Femur (tissue), 1 donor: ENCODE measurements at regions not wholly inside any gene's neighbourhood (a gene's known extent, or its start where the extent isn't known, plus 50 kb on each side); places are given as distances from the start of the nearest gene placed in this dataset.
A peak's percentile ranks its signal among the peaks of the same experiment; 100 is the strongest.

Experiments
- DNase-seq: peaks from one replicate; pipeline ENCODE4 v3.0.0-alpha.2; 2017

GRCh38 chr1:23614032-23614660, 54.8 kb upstream of the ID3 start:
- DNase-seq, result no peak

DNA sequence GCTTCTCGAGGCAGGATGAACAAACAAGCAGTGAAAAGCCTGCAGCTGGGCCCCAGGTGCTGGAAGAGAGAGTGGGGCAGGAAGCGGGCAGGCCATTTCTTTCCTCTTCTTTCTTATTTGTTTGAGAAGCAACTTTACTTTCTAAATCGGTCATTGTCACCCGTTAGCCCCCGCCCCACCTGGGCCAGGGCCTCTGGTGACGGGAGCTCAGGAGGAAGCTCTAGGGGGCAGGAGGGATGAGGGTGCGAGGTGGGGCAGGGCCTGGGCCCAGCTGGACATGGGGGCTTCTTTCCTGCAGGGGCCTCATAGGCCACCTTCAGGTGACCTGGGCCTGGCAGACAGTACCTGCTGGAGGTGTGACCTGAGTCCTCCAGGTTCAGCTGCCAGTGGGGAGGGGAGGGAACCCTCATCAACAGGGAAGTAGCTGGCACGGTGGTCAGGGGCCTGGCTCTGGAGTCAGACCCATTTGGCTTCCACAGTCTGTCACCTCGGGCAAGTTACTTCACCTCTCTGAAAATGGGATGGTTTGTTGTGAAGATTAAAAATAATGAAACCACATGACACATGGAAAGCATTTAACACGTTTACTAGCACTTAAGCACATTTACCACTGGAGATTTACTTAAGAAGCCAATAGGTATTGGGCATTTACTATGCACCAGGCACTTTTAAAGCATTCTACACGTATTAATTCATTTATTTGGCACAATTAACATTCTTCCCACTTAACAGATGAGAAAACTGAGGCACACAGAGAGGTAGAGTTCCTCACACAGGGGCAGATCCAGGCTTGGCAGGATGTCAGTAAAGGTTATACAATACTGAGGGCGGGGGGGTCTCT, 54.1 kb upstream of the ID3 start:
- DNase-seq, result peak; percentile 52

DNA sequence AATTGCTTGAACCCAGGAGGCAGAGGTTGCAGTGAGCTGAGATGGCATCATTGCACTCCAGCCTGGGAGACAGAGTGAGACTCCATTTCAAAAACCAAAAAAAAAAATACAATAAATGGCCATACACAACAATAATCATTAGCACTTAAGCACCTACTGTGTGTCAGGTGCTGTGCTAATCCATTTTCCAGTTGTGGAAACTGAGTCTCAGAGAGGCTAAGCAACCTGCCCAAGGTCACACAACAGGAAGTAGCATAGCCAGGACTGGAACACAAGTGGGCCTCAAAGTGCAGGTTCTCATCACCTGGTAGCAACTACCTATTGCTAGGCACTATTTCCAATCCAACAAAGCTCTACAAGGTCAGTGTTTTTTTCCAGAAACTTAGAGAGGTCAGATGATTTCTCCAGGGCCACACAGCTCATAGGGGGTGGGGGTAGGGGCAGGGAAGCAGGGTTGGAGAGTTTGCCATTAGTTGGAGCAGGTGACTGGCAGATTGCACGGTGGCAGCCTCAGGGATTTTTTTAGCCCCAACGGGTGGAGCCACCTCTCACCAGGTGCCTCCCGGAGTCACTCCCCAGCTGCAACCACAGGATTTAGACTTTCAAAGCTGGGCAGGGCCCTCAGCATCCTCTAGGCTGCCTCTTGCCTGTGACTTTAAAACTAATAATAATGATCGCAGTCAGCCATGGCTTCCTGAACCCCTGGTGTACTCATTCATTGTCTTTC, 52.5 kb upstream of the ID3 start:
- no peak for DNase-seq

GRCh38 chr1:23610677-23611076, 51.4 kb upstream of the ID3 start:
- no peak for DNase-seq

- no peak for DNase-seq
Measured at GRCh38 chr1:23609971-23610370, 50.7 kb upstream of the ID3 start.
